CD4-positive, alpha-beta T cell (primary cell): ENCODE measurements at regions not wholly inside any gene's neighbourhood (a gene's known extent, or its start where the extent isn't known, plus 50 kb on each side); places are given as distances from the start of the nearest gene placed in this dataset.

ENCODE experiments used
- ATAC-seq: fragments of 200-7000 bp; cut with Tn5 transposase; one replicate; pipeline ENCODE4 v1.10.0; 2022; ENCODE audit warnings: mild to moderate bottlenecking; ENCODE audit not compliant: poor library complexity
- CTCF ChIA-PET: fragments of 350-600 bp; sonication (Branson Sonifier 250); formaldehyde crosslinking; loops from one replicate; lab custom pipeline; 2021; ENCODE audit warnings: antibody characterized with exemption, inconsistent platforms; lab: Charles Lee
- POLR2A ChIA-PET: fragments of 350-600 bp; sonication (Branson Sonifier 250); formaldehyde crosslinking; loops from one replicate; lab custom pipeline; 2021; ENCODE audit warnings: antibody characterized with exemption, inconsistent platforms; lab: Charles Lee
- DNase-seq, 14 experiments: peaks; one replicate each; pipeline ENCODE4 v3.0.0-alpha.2; 2013 to 2020; ENCODE audit warnings: mixed read lengths in 2 of 14
- H3K27ac ChIP-seq, 2 donors: one replicate each; pipeline versions ENCODE4 v1.5.1 to v1.7.0; 2013; ENCODE audit warnings: low read length in 2 of 2, low read depth in 1 of 2, mild to moderate bottlenecking in 1 of 2
- H3K27me3 ChIP-seq, 2 experiments: 1 replicate in 1 of 2; 2 replicates in 1 of 2; pipeline versions ENCODE4 v1.6.1 to v1.7.0; 2013; ENCODE audit warnings: low read length in 2 of 2, control low read depth in 1 of 2, mild to moderate bottlenecking in 1 of 2, moderate library complexity in 1 of 2; ENCODE audit not compliant: insufficient read depth in 2 of 2, control insufficient read depth in 1 of 2
- H3K36me3 ChIP-seq: one replicate; pipeline ENCODE4 v1.6.1; 2013; ENCODE audit warnings: low read length, control low read depth; ENCODE audit not compliant: insufficient read depth
- H3K4me1 ChIP-seq: one replicate; pipeline ENCODE4 v1.6.1; 2013; ENCODE audit warnings: low read length, control low read depth; ENCODE audit not compliant: insufficient read depth
- H3K4me3 ChIP-seq: one replicate; pipeline ENCODE4 v1.5.1; 2013; ENCODE audit warnings: mild to moderate bottlenecking, low read length, moderate library complexity
- H3K9me3 ChIP-seq, 2 experiments: 1 replicate in 1 of 2; 2 replicates in 1 of 2; pipeline versions ENCODE4 v1.6.1 to v1.7.0; 2013; ENCODE audit warnings: low read length in 2 of 2, mild to moderate bottlenecking in 2 of 2, control low read depth in 1 of 2, moderate library complexity in 1 of 2; ENCODE audit not compliant: control insufficient read depth in 1 of 2, insufficient read depth in 1 of 2
- H3K27ac Mint-ChIP-seq: one replicate; pipeline ENCODE4 v1.8.0; 2020; ENCODE audit warnings: mixed read lengths
- H3K27me3 Mint-ChIP-seq: one replicate; pipeline ENCODE4 v1.8.0; 2021; ENCODE audit warnings: mixed read lengths
- H3K36me3 Mint-ChIP-seq: one replicate; pipeline ENCODE4 v1.8.0; 2021; ENCODE audit warnings: low read depth, mixed read lengths
- H3K4me1 Mint-ChIP-seq: one replicate; pipeline ENCODE4 v1.8.0; 2021; ENCODE audit warnings: low read depth, mixed read lengths
- H3K4me3 Mint-ChIP-seq: one replicate; pipeline ENCODE4 v1.8.0; 2020; ENCODE audit warnings: mild to moderate bottlenecking, mixed read lengths
- H3K9me3 Mint-ChIP-seq: one replicate; pipeline ENCODE4 v1.8.0; 2020; ENCODE audit warnings: mixed read lengths
- CTCF ChIP-seq: fragments of 200-600 bp; IDR thresholded peaks from one replicate; pipeline ENCODE4 v1.8.0; 2022; ENCODE audit warnings: antibody characterized with exemption, mild to moderate bottlenecking
- intact Hi-C, 2 experiments: fragments of 100-400 bp; cut with DNase I in 1 of 2; cut with micrococcal nuclease in 1 of 2; formaldehyde crosslinking; loops; one replicate each; pipeline versions ENCODE4 v1.15.1 to v1.9.0; 2023 to 2025; cut with DNase I, micrococcal nuclease

DNA sequence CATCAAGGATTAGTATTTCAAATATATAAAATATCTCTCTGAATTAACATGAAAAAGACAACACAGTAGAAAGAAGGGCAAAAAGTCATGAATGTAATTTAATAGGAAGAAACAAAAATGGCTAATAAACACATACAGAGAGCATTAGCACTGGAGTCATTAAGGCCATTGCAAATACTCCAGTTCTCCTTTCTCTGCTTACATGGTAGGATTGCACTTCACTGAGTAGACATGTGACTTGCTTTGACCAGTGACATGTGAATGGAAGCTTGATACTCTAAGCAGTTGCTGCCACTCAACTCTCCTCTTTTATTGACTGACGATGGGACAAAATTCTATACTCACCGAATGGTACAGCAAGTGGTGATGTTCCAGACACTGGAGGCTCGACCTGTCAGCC lies 153.9 kb upstream of the LGALSL start:
- CTCF ChIA-PET = no interaction called here
- no peak overlapping the region for H3K4me3 Mint-ChIP-seq
- Histone ChIP-seq H3K9me3 (no peaks in the 10 kb centered on the region), H3K36me3 (no peaks in the 10 kb centered on the region), H3K4me1 (no peaks in the 10 kb centered on the region), H3K27ac (no peak overlapping the region), H3K4me3 (no peak overlapping the region), H3K27me3 (no peaks in the 10 kb centered on the region)
- no peaks in the 10 kb centered on the region for H3K36me3 Mint-ChIP-seq
- H3K27me3 Mint-ChIP-seq = no peaks in the 10 kb centered on the region
- no peak for TF ChIP-seq CTCF
- H3K4me1 Mint-ChIP-seq = no peaks in the 10 kb centered on the region
- intact Hi-C loops = no loop called here
- no peaks in the 10 kb centered on the region for H3K9me3 Mint-ChIP-seq
- POLR2A ChIA-PET = no interaction called here
- no peak for DNase-seq
- ATAC-seq = no peak
- H3K27ac Mint-ChIP-seq = no peak overlapping the region

DNA sequence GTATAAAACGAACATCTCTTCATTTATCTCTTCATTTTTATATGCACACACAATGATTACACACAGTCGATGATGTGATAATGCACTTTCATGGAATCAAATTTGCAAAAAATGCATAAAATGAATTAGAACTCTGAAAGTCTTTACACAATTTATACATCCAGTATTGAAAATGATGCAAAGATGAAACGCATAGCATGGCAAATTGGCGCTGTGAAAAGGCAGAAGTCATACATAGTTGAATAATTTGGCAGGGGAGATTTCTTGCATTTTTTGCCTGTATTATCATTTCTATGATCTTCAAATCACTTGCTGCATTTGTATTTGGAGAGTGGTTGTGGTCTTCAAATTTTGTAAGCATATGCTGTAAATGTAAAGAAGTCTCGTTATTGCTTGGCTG lies 150.7 kb upstream of the LGALSL start:
- intact Hi-C loops = no loop called here
- no peak for TF ChIP-seq CTCF
- Mint-ChIP-seq H3K4me1 (no peaks in the 10 kb centered on the region), H3K36me3 (no peaks in the 10 kb centered on the region), H3K4me3 (no peak overlapping the region), H3K27me3 (no peaks in the 10 kb centered on the region), H3K9me3 (no peaks in the 10 kb centered on the region), H3K27ac (no peak overlapping the region)
- CTCF ChIA-PET = no interaction called here
- Histone ChIP-seq H3K4me1 (no peaks in the 10 kb centered on the region), H3K27ac (no peak overlapping the region), H3K36me3 (no peaks in the 10 kb centered on the region), H3K9me3 (no peaks in the 10 kb centered on the region), H3K27me3 (no peaks in the 10 kb centered on the region), H3K4me3 (no peak overlapping the region)
- POLR2A ChIA-PET = no interaction called here
- DNase-seq (no peak), ATAC-seq (no peak)

DNA sequence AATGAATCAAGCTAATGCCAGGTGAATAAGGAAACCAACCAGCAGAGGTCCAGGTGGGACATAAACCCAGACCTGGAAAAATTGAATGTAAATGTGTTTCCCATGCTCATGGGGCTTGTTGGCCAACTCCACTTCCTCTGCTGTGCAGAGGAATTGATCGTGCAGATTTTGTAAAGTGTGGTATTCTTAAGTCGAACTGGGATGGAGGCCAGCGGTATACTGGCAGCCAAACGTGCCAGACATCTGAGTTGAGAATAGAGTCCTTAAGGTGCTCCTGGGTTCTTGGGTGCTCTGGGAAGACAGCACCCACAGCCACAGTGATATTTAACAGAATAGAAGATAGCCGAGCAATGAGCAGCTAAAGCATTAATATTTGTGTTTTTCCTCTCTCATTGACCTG lies 146.5 kb upstream of the LGALSL start:
- H3K4me3 ChIP-seq = no peak overlapping the region
- ChIA-PET POLR2A (interaction anchor here (1.5 kb wide), 1 partner anchor 79 kb away, joined by 3 read pairs; no protein-coding TSS in a partner anchor), CTCF (no interaction called here)
- Mint-ChIP-seq H3K27ac (no peak overlapping the region), H3K9me3 (no peaks in the 10 kb centered on the region), H3K36me3 (no peaks in the 10 kb centered on the region), H3K4me3 (no peak overlapping the region), H3K27me3 (no peaks in the 10 kb centered on the region), H3K4me1 (no peaks in the 10 kb centered on the region)
- H3K4me1 ChIP-seq = no peaks in the 10 kb centered on the region
- intact Hi-C loops = no loop called here
- no peak for DNase-seq
- ATAC-seq = no peak
- H3K36me3 ChIP-seq = no peaks in the 10 kb centered on the region
- no peak overlapping the region for H3K27ac ChIP-seq
- no peak for TF ChIP-seq CTCF
- no peaks in the 10 kb centered on the region for H3K27me3 ChIP-seq
- H3K9me3 ChIP-seq = no peaks in the 10 kb centered on the region
